T-cell (primary cell): ENCODE measurements at regions not wholly inside any gene's neighbourhood (a gene's known extent, or its start where the extent isn't known, plus 50 kb on each side); places are given as distances from the start of the nearest gene placed in this dataset.

ENCODE experiments used
- ATAC-seq, 4 experiments: fragments of 200-7000 bp in 3 of 4; fragments of 150-1000 bp in 1 of 4; cut with Tn5 transposase; replicated peaks in 1 of 4; 1 replicate in 3 of 4; 2 replicates in 1 of 4; pipeline ENCODE4 v1.10.0; 2021; ENCODE audit warnings: moderate library complexity in 3 of 4, mild to moderate bottlenecking in 2 of 4, moderate number of reproducible peaks in 1 of 4
- CTCF ChIA-PET, 2 donors: fragments of 300-600 bp; sonication (Branson Sonifier 250); formaldehyde crosslinking; loops; one replicate each; lab custom pipeline; 2022; ENCODE audit warnings: antibody characterized with exemption in 2 of 2; lab: Charles Lee
- POLR2A ChIA-PET, 2 donors: fragments of 300-600 bp; sonication (Branson Sonifier 250); formaldehyde crosslinking; loops; one replicate each; lab custom pipeline; 2022; ENCODE audit warnings: antibody characterized with exemption in 2 of 2; lab: Charles Lee
- DNase-seq, 35 experiments: peaks; one replicate each; pipeline versions ENCODE4 v3.0.0 to v3.0.0-alpha.2; 2013 to 2023
- H3K27ac ChIP-seq: one replicate; pipeline ENCODE4 v1.5.1; 2013; ENCODE audit warnings: low read length
- H3K27me3 ChIP-seq, 2 experiments: replicated peaks in 1 of 2; 1 replicate in 1 of 2; 2 replicates in 1 of 2; pipeline versions ENCODE4 v1.6.1 to v1.7.0; 2013; ENCODE audit warnings: low read length in 1 of 2, mixed read lengths in 1 of 2; ENCODE audit not compliant: control insufficient read depth in 2 of 2, insufficient read depth in 2 of 2; ENCODE audit errors: extremely low read depth in 1 of 2
- H3K36me3 ChIP-seq, 2 donors: 1 replicate in 1 of 2; 2 replicates in 1 of 2; pipeline versions ENCODE4 v1.6.1 to v1.7.0; 2013; ENCODE audit warnings: low read length in 1 of 2; ENCODE audit not compliant: control insufficient read depth in 2 of 2, insufficient read depth in 1 of 2; ENCODE audit errors: extremely low read depth in 1 of 2
- H3K4me1 ChIP-seq, 2 experiments: 1 replicate in 1 of 2; 2 replicates in 1 of 2; pipeline versions ENCODE4 v1.6.1 to v1.7.0; 2013; ENCODE audit warnings: low read length in 2 of 2, mixed read lengths in 1 of 2; ENCODE audit not compliant: insufficient read depth in 2 of 2, control insufficient read depth in 1 of 2; ENCODE audit errors: extremely low read depth in 1 of 2
- H3K4me3 ChIP-seq, 2 donors: 1 replicate in 1 of 2; 2 replicates in 1 of 2; pipeline versions ENCODE4 v1.5.1 to v1.7.0; 2013; ENCODE audit warnings: mild to moderate bottlenecking in 2 of 2, low read length in 1 of 2, moderate library complexity in 1 of 2; ENCODE audit not compliant: control insufficient read depth in 1 of 2; ENCODE audit errors: extremely low read depth in 1 of 2
- H3K9me3 ChIP-seq: 2 replicates; pipeline ENCODE4 v1.7.0; 2013
- H3K27ac Mint-ChIP-seq, 2 donors: one replicate each; pipeline ENCODE4 v1.8.0; 2020 to 2021; ENCODE audit warnings: mild to moderate bottlenecking in 2 of 2, mixed read lengths in 2 of 2
- H3K27me3 Mint-ChIP-seq, 2 donors: one replicate each; pipeline ENCODE4 v1.8.0; 2021 to 2022; ENCODE audit warnings: mixed read lengths in 2 of 2
- H3K36me3 Mint-ChIP-seq: one replicate; pipeline ENCODE4 v1.8.0; 2021; ENCODE audit warnings: mixed read lengths
- H3K4me1 Mint-ChIP-seq, 3 donors: one replicate each; pipeline ENCODE4 v1.8.0; 2020 to 2022; ENCODE audit warnings: mixed read lengths in 3 of 3, mild to moderate bottlenecking in 1 of 3
- H3K4me3 Mint-ChIP-seq, 3 donors: one replicate each; pipeline ENCODE4 v1.8.0; 2020 to 2022; ENCODE audit warnings: mild to moderate bottlenecking in 3 of 3, mixed read lengths in 3 of 3, moderate library complexity in 3 of 3
- H3K9me3 Mint-ChIP-seq, 3 donors: one replicate each; pipeline ENCODE4 v1.8.0; 2020 to 2022; ENCODE audit warnings: mixed read lengths in 3 of 3
- WGBS: methylation state at CpG from one replicate; pipeline ENCODE4 v1.1.5; 2013; ENCODE audit warnings: missing lambda C conversion rate; ENCODE audit not compliant: insufficient coverage; 5-methylcytosine and 5-hydroxymethylcytosine counted together

DNA sequence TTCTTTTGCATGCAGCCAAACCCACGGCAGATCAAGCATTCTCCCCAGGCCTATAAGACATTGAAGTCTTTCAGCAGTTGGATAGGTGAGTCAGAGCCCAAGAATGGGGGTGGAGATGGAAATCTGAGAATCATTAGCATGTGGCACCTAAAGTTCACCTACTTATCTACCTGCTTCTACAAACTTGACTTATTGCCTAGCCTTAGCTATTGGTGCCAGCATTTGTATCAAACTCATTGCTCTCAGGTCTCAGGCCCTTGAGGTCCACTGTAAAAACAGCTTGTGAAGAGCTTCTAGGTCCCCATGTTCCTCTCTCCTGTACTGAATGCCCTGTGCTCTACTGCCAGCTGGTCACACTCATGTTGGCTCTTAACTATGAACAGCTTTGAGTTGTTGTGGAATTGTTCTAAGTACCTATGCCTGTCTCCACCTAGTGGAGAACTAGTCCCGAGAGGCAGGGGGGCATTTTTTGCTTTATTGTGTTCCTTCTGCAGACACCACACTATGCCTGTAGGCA lies 278.4 kb upstream of the SPRED2 start:
- peaks cover 0 to 5% (median 0%) of the 10 kb centered on the region in 3 donors for H3K9me3 Mint-ChIP-seq
- no peaks in the 10 kb centered on the region for H3K4me1 Mint-ChIP-seq
- Histone ChIP-seq H3K4me3 (no peak overlapping the region), H3K9me3 (no peaks in the 10 kb centered on the region), H3K27me3 (peaks cover 0 to 2% of the 10 kb centered on the region in 2 experiments), H3K36me3 (no peaks in the 10 kb centered on the region), H3K4me1 (no peaks in the 10 kb centered on the region), H3K27ac (no peak overlapping the region)
- ChIA-PET CTCF (no interaction called here), POLR2A (no interaction called here)
- no peaks in the 10 kb centered on the region for H3K36me3 Mint-ChIP-seq
- no CpG with 5 or more reads among the region's 2 CpGs for WGBS
- no peak overlapping the region for H3K27ac Mint-ChIP-seq
- ATAC-seq (no peak), DNase-seq (no peak)
- H3K4me3 Mint-ChIP-seq: no peak overlapping the region
- peaks cover 0 to 6% of the 10 kb centered on the region in 2 donors for H3K27me3 Mint-ChIP-seq

DNA sequence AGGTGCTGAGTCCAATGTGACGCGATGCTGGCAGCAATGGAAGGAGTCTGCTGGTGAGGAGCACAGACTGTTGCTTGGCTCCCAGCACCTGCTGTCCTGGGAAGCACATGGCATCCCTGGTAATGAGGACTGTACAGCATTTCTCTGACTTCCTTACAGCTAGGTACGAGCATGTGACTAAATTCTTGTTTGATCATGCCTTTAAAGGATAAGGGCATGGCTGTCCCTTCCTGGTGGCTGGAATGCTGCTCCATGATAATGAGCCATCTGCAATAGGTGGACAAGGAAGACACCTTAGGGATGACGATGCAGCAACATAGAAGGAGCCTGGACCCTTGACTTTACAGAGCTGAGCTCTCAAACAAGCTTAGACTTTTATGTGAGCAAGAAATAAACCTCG lies 278.0 kb upstream of the SPRED2 start:
- Histone ChIP-seq H3K36me3 (no peaks in the 10 kb centered on the region), H3K9me3 (no peaks in the 10 kb centered on the region), H3K4me1 (no peaks in the 10 kb centered on the region), H3K27ac (no peak overlapping the region), H3K27me3 (peaks cover 0 to 2% of the 10 kb centered on the region in 2 experiments), H3K4me3 (no peak overlapping the region)
- CTCF ChIA-PET: no interaction called here
- Mint-ChIP-seq H3K9me3 (peaks cover 0 to 5% (median 0%) of the 10 kb centered on the region in 3 donors), H3K4me1 (no peaks in the 10 kb centered on the region), H3K36me3 (no peaks in the 10 kb centered on the region), H3K27me3 (peaks cover 0 to 5% of the 10 kb centered on the region in 2 donors), H3K4me3 (no peak overlapping the region), H3K27ac (no peak overlapping the region)
- POLR2A ChIA-PET: no interaction called here
- ATAC-seq: no peak
- 64% methylated on average over 3 of the region's 5 CpGs for WGBS
- no peak for DNase-seq

DNA sequence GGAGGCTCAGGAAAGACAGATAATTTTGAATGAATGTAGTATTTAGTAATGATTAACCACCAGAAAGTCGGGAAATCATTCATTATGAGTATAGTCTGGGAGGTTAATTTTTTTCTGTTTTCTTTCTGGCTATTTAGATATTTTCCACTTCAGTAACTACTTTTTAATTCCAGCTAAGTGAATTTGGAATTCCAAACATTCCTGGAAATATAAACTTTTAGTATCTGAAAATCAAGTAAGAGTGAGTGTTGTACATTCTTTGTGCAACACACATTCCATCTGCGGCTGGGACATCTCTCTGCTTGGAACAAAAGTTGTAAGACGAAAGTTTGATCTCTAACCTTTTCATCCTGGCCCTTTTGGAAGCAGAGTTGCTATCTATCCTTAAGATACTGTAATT lies 275.7 kb upstream of the SPRED2 start:
- DNase-seq (no peak), ATAC-seq (no peak)
- H3K27ac ChIP-seq: no peak overlapping the region
- H3K4me1 Mint-ChIP-seq: no peaks in the 10 kb centered on the region
- no peaks in the 10 kb centered on the region for H3K36me3 ChIP-seq
- CTCF ChIA-PET: no interaction called here
- WGBS: no CpG with 5 or more reads among the region's 3 CpGs
- H3K27ac Mint-ChIP-seq: no peak overlapping the region
- no peak overlapping the region for H3K4me3 ChIP-seq
- no peaks in the 10 kb centered on the region for H3K36me3 Mint-ChIP-seq
- no peaks in the 10 kb centered on the region for H3K9me3 ChIP-seq
- peaks cover 5 to 10% of the 10 kb centered on the region in 2 donors for H3K27me3 Mint-ChIP-seq
- no peaks in the 10 kb centered on the region for H3K4me1 ChIP-seq
- H3K27me3 ChIP-seq: no peaks in the 10 kb centered on the region
- POLR2A ChIA-PET: no interaction called here
- peaks cover 0 to 5% (median 0%) of the 10 kb centered on the region in 3 donors for H3K9me3 Mint-ChIP-seq
- H3K4me3 Mint-ChIP-seq: no peak overlapping the region

DNA sequence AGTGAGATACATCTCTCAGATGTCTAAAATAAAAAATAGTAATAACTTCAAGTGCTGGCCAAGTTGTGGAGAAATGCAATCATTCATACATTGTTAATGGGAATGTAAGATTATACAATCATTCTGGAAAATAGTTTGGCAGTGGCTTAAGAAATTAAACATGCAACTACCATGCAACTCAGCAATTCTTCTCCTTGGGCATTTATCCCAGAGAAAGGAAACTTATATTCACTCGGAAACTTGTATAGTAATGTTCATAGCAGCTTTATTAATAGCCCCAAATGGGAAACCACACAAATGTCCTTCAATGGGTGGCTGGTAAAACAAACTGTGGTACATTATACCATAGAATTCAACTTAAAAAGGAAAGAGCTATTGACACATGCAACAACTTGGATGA lies 274.0 kb upstream of the SPRED2 start:
- Histone ChIP-seq H3K4me3 (no peak overlapping the region), H3K4me1 (no peaks in the 10 kb centered on the region), H3K36me3 (no peaks in the 10 kb centered on the region), H3K27me3 (peaks cover 0 to 3% of the 10 kb centered on the region in 2 experiments), H3K9me3 (no peaks in the 10 kb centered on the region), H3K27ac (no peak overlapping the region)
- Mint-ChIP-seq H3K27ac (no peak overlapping the region), H3K36me3 (no peaks in the 10 kb centered on the region), H3K4me3 (no peak overlapping the region), H3K4me1 (no peaks in the 10 kb centered on the region), H3K27me3 (peaks cover 8 to 14% of the 10 kb centered on the region in 2 donors), H3K9me3 (peaks cover 0 to 5% (median 0%) of the 10 kb centered on the region in 3 donors)
- ATAC-seq (no peak), DNase-seq (no peak)
- CTCF ChIA-PET: no interaction called here
- WGBS: no CpG with 5 or more reads among the region's 1 CpG
- POLR2A ChIA-PET: no interaction called here

DNA sequence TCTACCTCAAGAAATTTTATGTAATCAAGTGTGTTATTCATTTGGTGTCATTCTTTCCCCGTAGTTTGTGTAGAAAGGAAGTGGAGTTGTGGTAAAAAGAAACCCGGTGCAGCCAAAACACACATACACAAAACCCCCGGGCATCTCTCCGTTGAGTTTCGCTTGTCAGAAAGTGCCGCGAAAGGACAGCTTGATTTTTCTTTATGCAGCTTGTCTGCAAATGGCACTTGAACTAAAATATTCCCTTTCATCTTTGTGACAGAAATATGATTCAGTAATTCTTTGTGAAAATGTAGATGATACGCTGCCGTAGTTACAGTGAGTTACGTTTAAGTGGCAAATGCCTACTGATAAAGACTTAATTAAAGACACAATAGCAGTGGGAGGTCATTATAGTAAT lies 268.8 kb upstream of the SPRED2 start:
- ATAC-seq (no peak), DNase-seq (no peak)
- POLR2A ChIA-PET: no interaction called here
- WGBS: no CpG with 5 or more reads among the region's 10 CpGs
- Histone ChIP-seq H3K36me3 (no peaks in the 10 kb centered on the region), H3K27me3 (peaks cover 0 to 9% of the 10 kb centered on the region in 2 experiments), H3K27ac (no peak overlapping the region), H3K4me1 (no peaks in the 10 kb centered on the region), H3K9me3 (no peaks in the 10 kb centered on the region), H3K4me3 (no peak overlapping the region)
- H3K27ac Mint-ChIP-seq: no peak overlapping the region
- H3K36me3 Mint-ChIP-seq: no peaks in the 10 kb centered on the region
- no peaks in the 10 kb centered on the region for H3K4me1 Mint-ChIP-seq
- peaks cover 29 to 31% of the 10 kb centered on the region in 2 donors for H3K27me3 Mint-ChIP-seq
- CTCF ChIA-PET: no interaction called here
- H3K9me3 Mint-ChIP-seq: no peaks in the 10 kb centered on the region
- no peak overlapping the region for H3K4me3 Mint-ChIP-seq

DNA sequence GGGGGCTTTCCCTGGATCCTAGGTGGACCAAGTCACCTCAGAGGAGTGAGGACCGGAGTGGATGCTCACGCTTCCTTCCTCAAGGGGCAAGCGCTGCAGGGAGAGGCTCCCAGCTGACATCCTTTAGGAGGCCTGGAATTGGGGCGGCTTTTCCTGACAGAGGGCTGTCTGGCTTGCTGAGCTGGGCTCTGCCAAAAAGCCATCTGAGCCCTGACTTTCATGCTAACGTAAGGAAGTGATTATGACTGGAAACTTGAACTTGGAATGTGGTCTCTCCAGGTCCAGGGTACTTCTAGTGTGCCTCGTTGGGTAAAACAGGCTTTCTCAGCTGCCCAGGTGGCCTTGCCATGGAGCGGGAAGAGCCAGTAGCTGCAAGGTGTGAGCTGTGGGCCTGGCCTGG lies 268.3 kb upstream of the SPRED2 start:
- no peaks in the 10 kb centered on the region for H3K4me1 Mint-ChIP-seq
- Histone ChIP-seq H3K4me1 (no peaks in the 10 kb centered on the region), H3K4me3 (no peak overlapping the region), H3K27ac (no peak overlapping the region), H3K36me3 (no peaks in the 10 kb centered on the region), H3K9me3 (no peaks in the 10 kb centered on the region), H3K27me3 (peaks cover 0 to 9% of the 10 kb centered on the region in 2 experiments)
- no peak overlapping the region for H3K4me3 Mint-ChIP-seq
- H3K9me3 Mint-ChIP-seq: no peaks in the 10 kb centered on the region
- CTCF ChIA-PET: no interaction called here
- POLR2A ChIA-PET: no interaction called here
- no peaks in the 10 kb centered on the region for H3K36me3 Mint-ChIP-seq
- no peak overlapping the region for H3K27ac Mint-ChIP-seq
- WGBS: 81% methylated on average over 7 of the region's 7 CpGs
- peaks cover 29 to 34% of the 10 kb centered on the region in 2 donors for H3K27me3 Mint-ChIP-seq
- ATAC-seq: no peak
- DNase-seq: no peak
